ENCODE measurements at regions not wholly inside any gene's neighbourhood (a gene's known extent, or its start where the extent isn't known, plus 50 kb on each side); places are given as distances from the start of the nearest gene placed in this dataset.

- Histone ChIP-seq H3K27me3 (replicated peaks; ENCODE audit: control insufficient read depth, insufficient read depth, low read length) (no peaks in the 10 kb centered on the region), H3K36me3 (ENCODE audit: control insufficient read depth, insufficient read depth, low read length) (no peaks in the 10 kb centered on the region), H3K4me1 (no peaks in the 10 kb centered on the region), H3K4me3 (ENCODE audit: low read depth, low read length) (no peak overlapping the region), H3K9me3 (no peaks in the 10 kb centered on the region)
- H3K4me3 Mint-ChIP-seq (ENCODE audit: unreplicated experiment), result no peak overlapping the region
- peaks cover 31% of the 10 kb centered on the region for H3K27me3 Mint-ChIP-seq (ENCODE audit: insufficient read depth, unreplicated experiment)
- intact Hi-C loops (cut with micrococcal nuclease; ENCODE audit: unreplicated experiment), result no loop called here
- H3K27ac Mint-ChIP-seq (ENCODE audit: unreplicated experiment), result no peak overlapping the region
- CTCF ChIA-PET, result interaction anchor here (0.6 kb wide), 1 partner anchor 95 kb away, joined by 3 read pairs; no protein-coding TSS in a partner anchor
- DNase-seq, result no peak
- no peaks in the 10 kb centered on the region for H3K9me3 Mint-ChIP-seq (ENCODE audit: unreplicated experiment)
- no peak for TF ChIP-seq CTCF (IDR thresholded peaks at IDR 0.05; ENCODE audit: insufficient read depth in 1 of 2, low read depth in 1 of 2, low read length in 1 of 2, severe bottlenecking in 1 of 2, unreplicated experiment in 1 of 2)
- H3K36me3 Mint-ChIP-seq (ENCODE audit: insufficient read depth, unreplicated experiment), result no peaks in the 10 kb centered on the region
- POLR2A ChIA-PET, result no interaction called here
- no TSS peak for BruUV-seq (replicated peaks)
- peaks cover 7% of the 10 kb centered on the region for H3K4me1 Mint-ChIP-seq (ENCODE audit: low read depth, unreplicated experiment)
Measured at GRCh38 chr3:87796137-87796842, 262.5 kb downstream of the CGGBP1 start.

GRCh38 chr3:87795701-87796100 is 263.1 kb downstream of the CGGBP1 start:
- no peaks in the 10 kb centered on the region for H3K4me1 ChIP-seq
- no peak overlapping the region for H3K27ac Mint-ChIP-seq (ENCODE audit: unreplicated experiment)
- CTCF ChIA-PET, result interaction anchor here (0.6 kb wide), 1 partner anchor 95 kb away, joined by 3 read pairs; no protein-coding TSS in a partner anchor

GRCh38 chr3:87793337-87793877 is 265.4 kb downstream of the CGGBP1 start:
- Histone ChIP-seq H3K9me3 (no peaks in the 10 kb centered on the region), H3K4me1 (no peaks in the 10 kb centered on the region), H3K27me3 (replicated peaks; ENCODE audit: control insufficient read depth, insufficient read depth, low read length) (no peaks in the 10 kb centered on the region), H3K36me3 (ENCODE audit: control insufficient read depth, insufficient read depth, low read length) (no peaks in the 10 kb centered on the region), H3K4me3 (ENCODE audit: low read depth, low read length) (no peak overlapping the region)
- Mint-ChIP-seq H3K4me3 (ENCODE audit: unreplicated experiment) (peak overlapping the region; percentile 76), H3K9me3 (ENCODE audit: unreplicated experiment) (no peaks in the 10 kb centered on the region), H3K36me3 (ENCODE audit: insufficient read depth, unreplicated experiment) (no peaks in the 10 kb centered on the region), H3K27me3 (ENCODE audit: insufficient read depth, unreplicated experiment) (peaks cover 26% of the 10 kb centered on the region), H3K27ac (ENCODE audit: unreplicated experiment) (no peak overlapping the region), H3K4me1 (ENCODE audit: low read depth, unreplicated experiment) (peaks cover 7% of the 10 kb centered on the region)
- DNase-seq, result no peak
- intact Hi-C loops (cut with micrococcal nuclease; ENCODE audit: unreplicated experiment), result no loop called here
- ChIA-PET POLR2A (no interaction called here), CTCF (no interaction called here)
- TF ChIP-seq CTCF (IDR thresholded peaks at IDR 0.05; ENCODE audit: insufficient read depth in 1 of 2, low read depth in 1 of 2, low read length in 1 of 2, severe bottlenecking in 1 of 2, unreplicated experiment in 1 of 2), result no peak
- BruUV-seq (replicated peaks), result no TSS peak

More at GRCh38 chr3:87795701-87796100, 263.1 kb downstream of the CGGBP1 start:
- H3K36me3 ChIP-seq (ENCODE audit: control insufficient read depth, insufficient read depth, low read length), result no peaks in the 10 kb centered on the region
- BruUV-seq (replicated peaks), result no TSS peak
- Mint-ChIP-seq H3K4me1 (ENCODE audit: low read depth, unreplicated experiment) (peaks cover 7% of the 10 kb centered on the region), H3K4me3 (ENCODE audit: unreplicated experiment) (no peak overlapping the region), H3K36me3 (ENCODE audit: insufficient read depth, unreplicated experiment) (no peaks in the 10 kb centered on the region), H3K9me3 (ENCODE audit: unreplicated experiment) (no peaks in the 10 kb centered on the region), H3K27me3 (ENCODE audit: insufficient read depth, unreplicated experiment) (peaks cover 31% of the 10 kb centered on the region)
- TF ChIP-seq CTCF (IDR thresholded peaks at IDR 0.05; ENCODE audit: insufficient read depth in 1 of 2, low read depth in 1 of 2, low read length in 1 of 2, severe bottlenecking in 1 of 2, unreplicated experiment in 1 of 2), result no peak
- no peak overlapping the region for H3K4me3 ChIP-seq (ENCODE audit: low read depth, low read length)
- no peak for DNase-seq
- no peaks in the 10 kb centered on the region for H3K9me3 ChIP-seq
- H3K27me3 ChIP-seq (replicated peaks; ENCODE audit: control insufficient read depth, insufficient read depth, low read length), result no peaks in the 10 kb centered on the region
- POLR2A ChIA-PET, result no interaction called here
- intact Hi-C loops (cut with micrococcal nuclease; ENCODE audit: unreplicated experiment), result no loop called here

All from Caco-2 (cell line).